ENCODE measurements at regions not wholly inside any gene's neighbourhood (a gene's known extent, or its start where the extent isn't known, plus 50 kb on each side); places are given as distances from the start of the nearest gene placed in this dataset.

GRCh38 chr6:23418095-23418494 is 707.9 kb upstream of the NRSN1 start:
- no peak for TF ChIP-seq ETV6 (CRISPR knock-in tag; IDR thresholded peaks at IDR 0.05)
- no peak for TF ChIP-seq CTCF (IDR thresholded peaks at IDR 0.05)
- no peak for TF ChIP-seq ZNF416 (CRISPR knock-in tag; IDR thresholded peaks at IDR 0.05)
- no peak for TF ChIP-seq NFE2L1 (CRISPR knock-in tag; IDR thresholded peaks at IDR 0.05)
- no peak for TF ChIP-seq ZNF512 (CRISPR knock-in tag; IDR thresholded peaks at IDR 0.05; ENCODE audit: borderline replicate concordance)
- TF ChIP-seq MAX (CRISPR knock-in tag; IDR thresholded peaks at IDR 0.05) = no peak
- TF ChIP-seq FOXJ3 (CRISPR knock-in tag; IDR thresholded peaks at IDR 0.05; ENCODE audit: borderline replicate concordance) = no peak
- no peak for TF ChIP-seq ZNF138 (CRISPR knock-in tag; conservative IDR thresholded peaks at IDR 0.05)
- TF ChIP-seq E2F5 (CRISPR knock-in tag; IDR thresholded peaks at IDR 0.05) = no peak
- no peak for TF ChIP-seq SP1 (CRISPR knock-in tag; conservative IDR thresholded peaks at IDR 0.05)
- TF ChIP-seq JUN (CRISPR knock-in tag; IDR thresholded peaks at IDR 0.05) = no peak
- TF ChIP-seq CREM (CRISPR knock-in tag; IDR thresholded peaks at IDR 0.05) = no peak
- TF ChIP-seq ZNF396 (CRISPR knock-in tag; IDR thresholded peaks at IDR 0.05; ENCODE audit: borderline replicate concordance) = no peak
- no peak for TF ChIP-seq NR3C1 (CRISPR knock-in tag; conservative IDR thresholded peaks at IDR 0.05; ENCODE audit: low read depth)
